NCI-H2107 treated with DMSO at 0.1 percent for 48 hours (cell line): ENCODE measurements at regions not wholly inside any gene's neighbourhood (a gene's known extent, or its start where the extent isn't known, plus 50 kb on each side); places are given as distances from the start of the nearest gene placed in this dataset.

Experiments used
- DNase-seq: peaks from one replicate; lab custom pipeline; 2025; ENCODE audit not compliant: unreplicated experiment; lab: John Stamatoyannopoulos, UW

GRCh38 chr7:84629640-84630318, 435.2 kb upstream of the SEMA3A start:
- no peak for DNase-seq

GRCh38 chr7:84629216-84629615, 434.6 kb upstream of the SEMA3A start:
- no peak for DNase-seq

- DNase-seq: no peak
These were observed 432.7 kb upstream of the SEMA3A start for GRCh38 chr7:84627250-84627649.

- no peak for DNase-seq
These were observed 430.3 kb upstream of the SEMA3A start for GRCh38 chr7:84624927-84625326.

GRCh38 chr7:84624527-84624926, 429.9 kb upstream of the SEMA3A start:
- DNase-seq: no peak

- DNase-seq: no peak
These were observed 422.9 kb upstream of the SEMA3A start for GRCh38 chr7:84617265-84618030.

- DNase-seq: no peak
These were observed 420.4 kb upstream of the SEMA3A start for GRCh38 chr7:84614821-84615501.

- no peak for DNase-seq
These were observed 418.5 kb upstream of the SEMA3A start for GRCh38 chr7:84612981-84613681.

GRCh38 chr7:84611391-84611790, 416.8 kb upstream of the SEMA3A start:
- no peak for DNase-seq

- no peak for DNase-seq
These were observed 415.8 kb upstream of the SEMA3A start for GRCh38 chr7:84610390-84610789.

GRCh38 chr7:84605301-84605700, 410.7 kb upstream of the SEMA3A start:
- DNase-seq: no peak

- no peak for DNase-seq
These were observed 409.0 kb upstream of the SEMA3A start for GRCh38 chr7:84603545-84603944.

- DNase-seq: no peak
These were observed 400.4 kb upstream of the SEMA3A start for GRCh38 chr7:84595026-84595425.

GRCh38 chr7:84591897-84592296, 397.3 kb upstream of the SEMA3A start:
- no peak for DNase-seq

GRCh38 chr7:84589012-84589411, 394.4 kb upstream of the SEMA3A start:
- DNase-seq: no peak

GRCh38 chr7:84583331-84583730, 388.7 kb upstream of the SEMA3A start:
- no peak for DNase-seq

- DNase-seq: no peak
These were observed 388.2 kb upstream of the SEMA3A start for GRCh38 chr7:84582747-84583146.

GRCh38 chr7:84578825-84579224, 384.2 kb upstream of the SEMA3A start:
- no peak for DNase-seq

GRCh38 chr7:84568781-84569180, 374.2 kb upstream of the SEMA3A start:
- no peak for DNase-seq

- no peak for DNase-seq
These were observed 370.9 kb upstream of the SEMA3A start for GRCh38 chr7:84565345-84566074.

- DNase-seq: no peak
These were observed 359.1 kb upstream of the SEMA3A start for GRCh38 chr7:84553711-84554110.
